GM12878 (cell line): ENCODE measurements at regions not wholly inside any gene's neighbourhood (a gene's known extent, or its start where the extent isn't known, plus 50 kb on each side); places are given as distances from the start of the nearest gene placed in this dataset.

ENCODE experiments used
- ATAC-seq: fragments of 200-7000 bp; cut with Tn5 transposase; 3 replicates; pipeline ENCODE4 v1.9.1; 2020; ENCODE audit warnings: mild to moderate bottlenecking, moderate library complexity
- BruUV-seq: library from RNA; stranded (reverse); fragments of 400-500 nt; replicated peaks from 2 replicates; lab custom pipeline; 2021; lab: Mats Ljungman, UMichigan
- CTCF ChIA-PET: fragments of 300-600 bp; sonication (Branson Sonifier 250); formaldehyde crosslinking; extraction: SDS; loops from one replicate; lab custom pipeline; 2021; ENCODE audit warnings: inconsistent platforms; lab: Yijun Ruan, JAX
- POLR2A ChIA-PET: fragments of 350-600 bp; formaldehyde crosslinking; extraction: SDS; loops from one replicate; lab custom pipeline; 2021; ENCODE audit warnings: inconsistent platforms; lab: Charles Lee
- RAD21 ChIA-PET: fragments of 300-600 bp; sonication (Branson Sonifier 250); formaldehyde crosslinking; loops from one replicate; lab custom pipeline; 2023; ENCODE audit warnings: antibody characterized with exemption; ENCODE audit not compliant: unreplicated experiment; lab: Charles Lee
- SMC1A ChIA-PET: fragments of 300-600 bp; sonication (Branson Sonifier 250); formaldehyde crosslinking; loops from one replicate; lab custom pipeline; 2023; ENCODE audit not compliant: unreplicated experiment, uncharacterized antibody; lab: Charles Lee
- DNase-seq: peaks from one replicate; pipeline ENCODE4 v3.0.0-alpha.2; 2011; ENCODE audit warnings: low read depth, low spot score
- FAIRE-seq: peaks from 3 replicates; lab custom pipeline; 2011; peaks lifted over from hg19 to GRCh38; lab: Jason Lieb, UNC
- H2AFZ ChIP-seq: 2 replicates; pipeline ENCODE4 v1.6.0; 2011; ENCODE audit warnings: low read depth, low read length, control low read depth; ENCODE audit not compliant: control insufficient read depth
- H3K27ac ChIP-seq: 2 replicates; pipeline ENCODE4 v1.5.1; 2011; ENCODE audit warnings: control low read depth; ENCODE audit not compliant: control insufficient read depth, insufficient read depth
- H3K27me3 ChIP-seq, 2 experiments: replicated peaks in 1 of 2; 2 replicates each; pipeline versions ENCODE4 v1.6.0 to v1.6.1; 2011; ENCODE audit warnings: low read length in 1 of 2; ENCODE audit not compliant: control insufficient read depth in 2 of 2, insufficient read depth in 2 of 2
- H3K36me3 ChIP-seq, 2 experiments: 2 replicates each; pipeline ENCODE4 v1.5.1; 2011; ENCODE audit warnings: low read length in 1 of 2; ENCODE audit not compliant: control insufficient read depth in 2 of 2, insufficient read depth in 2 of 2
- H3K4me1 ChIP-seq: 2 replicates; pipeline ENCODE4 v1.6.1; 2011; ENCODE audit warnings: mild to moderate bottlenecking, low read length, moderate library complexity, mixed read lengths; ENCODE audit not compliant: control insufficient read depth, insufficient read depth
- H3K4me2 ChIP-seq: 2 replicates; pipeline ENCODE4 v1.6.0; 2011; ENCODE audit warnings: control low read depth; ENCODE audit not compliant: control insufficient read depth, insufficient read depth
- H3K4me3 ChIP-seq: fragments of 200-600 bp; sonication (generic); 2 replicates; pipeline ENCODE4 v1.5.1; 2016
- H3K79me2 ChIP-seq: 2 replicates; pipeline ENCODE4 v1.6.0; 2011; ENCODE audit warnings: low read length; ENCODE audit not compliant: control insufficient read depth, insufficient read depth
- H3K9ac ChIP-seq: 2 replicates; pipeline ENCODE4 v1.8.0; 2011; ENCODE audit warnings: low read length, control low read depth, mixed read lengths; ENCODE audit not compliant: control insufficient read depth, insufficient read depth
- H3K9me3 ChIP-seq: replicated peaks from 3 replicates; pipeline ENCODE4 v1.5.1; 2011; ENCODE audit warnings: mild to moderate bottlenecking, low read length; ENCODE audit not compliant: control insufficient read depth, insufficient read depth
- H4K20me1 ChIP-seq: 2 replicates; pipeline ENCODE4 v1.6.0; 2011; ENCODE audit not compliant: control insufficient read depth, insufficient read depth
- CBFB ChIP-seq: IDR thresholded peaks from 2 replicates; pipeline ENCODE4 v1.6.1; 2016; ENCODE audit warnings: antibody characterized with exemption, low read depth
- CBX5 ChIP-seq: sonication (generic); IDR thresholded peaks from 2 replicates; pipeline ENCODE4 v1.6.1; 2016; ENCODE audit warnings: low read depth, moderate library complexity, mild to moderate bottlenecking, inconsistent platforms
- CHD4 ChIP-seq: fragments of 200-600 bp; sonication (generic); IDR thresholded peaks from 2 replicates; pipeline ENCODE4 v1.6.1; 2016; ENCODE audit warnings: mild to moderate bottlenecking
- CREB1 ChIP-seq: IDR thresholded peaks from 2 replicates; pipeline ENCODE4 v1.6.1; 2012; ENCODE audit warnings: low read depth, mild to moderate bottlenecking, inconsistent platforms
- EGR1 ChIP-seq, 2 experiments: IDR thresholded peaks; 1 replicate in 1 of 2; 2 replicates in 1 of 2; pipeline ENCODE4 v1.6.1; 2011 to 2012; ENCODE audit warnings: low read depth in 2 of 2, low read length in 2 of 2, borderline replicate concordance in 1 of 2, mild to moderate bottlenecking in 1 of 2, moderate library complexity in 1 of 2
- GABPA ChIP-seq: IDR thresholded peaks from 2 replicates; pipeline ENCODE4 v1.6.1; 2014; ENCODE audit warnings: antibody characterized with exemption, low read depth, mild to moderate bottlenecking, inconsistent platforms
- IRF3 ChIP-seq: fragments of 450-650 bp; IDR thresholded peaks from 2 replicates; pipeline ENCODE4 v1.6.1; 2014; ENCODE audit warnings: mild to moderate bottlenecking
- MAX ChIP-seq: IDR thresholded peaks from 2 replicates; pipeline ENCODE4 v1.6.1; 2012; ENCODE audit warnings: low read depth, low read length, improper control_type of control experiment
- SP1 ChIP-seq: IDR thresholded peaks from one replicate; pipeline ENCODE4 v1.6.1; 2011; ENCODE audit warnings: low read depth, low read length
- WRNIP1 ChIP-seq: IDR thresholded peaks from 2 replicates; pipeline ENCODE4 v1.6.1; 2011; ENCODE audit warnings: low read depth, low read length, improper control_type of control experiment, borderline replicate concordance
- ZNF207 ChIP-seq: fragments of 450-650 bp; IDR thresholded peaks from 2 replicates; pipeline ENCODE4 v1.6.1; 2014; ENCODE audit warnings: antibody characterized with exemption, mild to moderate bottlenecking, borderline replicate concordance
- ZNF24 ChIP-seq: fragments of 450-650 bp; IDR thresholded peaks from 2 replicates; pipeline ENCODE4 v1.6.1; 2017; ENCODE audit warnings: antibody characterized with exemption, mild to moderate bottlenecking
- ZNF622 ChIP-seq: fragments of 450-650 bp; IDR thresholded peaks from 2 replicates; pipeline ENCODE4 v1.6.1; 2017; ENCODE audit warnings: mild to moderate bottlenecking, inconsistent platforms
- WGBS: methylation state at CpG from one replicate; pipeline ENCODE4 v1.1.6; 2016; ENCODE audit warnings: low lambda C conversion rate; ENCODE audit not compliant: insufficient replicate concordance, insufficient coverage; ENCODE audit errors: missing lambda C conversion rate; 5-methylcytosine and 5-hydroxymethylcytosine counted together
- in situ Hi-C: fragments of 300-500 bp; cut with MboI; formaldehyde crosslinking; loops from 9 replicates; pipeline ENCODE4 v1.14.3; 2018; ENCODE audit warnings: mixed read lengths
- intact Hi-C: fragments of 100-400 bp; cut with micrococcal nuclease; formaldehyde crosslinking; loops from one replicate; pipeline ENCODE4 v1.14.2; 2022; ENCODE audit not compliant: unreplicated experiment

- CTCF ChIA-PET: no interaction called here
Measured at GRCh38 chr11:2071748-2072385, 67.3 kb downstream of the IGF2 start.

More at GRCh38 chr11:2071748-2072385, 67.3 kb downstream of the IGF2 start:
- RAD21 ChIA-PET: no interaction called here
- Histone ChIP-seq H3K9ac (no peak overlapping the region), H3K4me3 (no peak overlapping the region), H2AFZ (no peak overlapping the region), H3K27ac (no peak overlapping the region), H3K4me1 (no peaks in the 10 kb centered on the region), H3K36me3 (no peaks in the 10 kb centered on the region), H4K20me1 (no peaks in the 10 kb centered on the region), H3K4me2 (no peak overlapping the region), H3K79me2 (no peaks in the 10 kb centered on the region), H3K27me3 (0 out of 4 replicates have a peak, but pooled peaks cover 0 to 2% of the 10 kb centered on the region in 2 experiments), H3K9me3 (no peaks in the 10 kb centered on the region)
- TF ChIP-seq EGR1 (IDR thresholded peaks at IDR 0.05; ENCODE audit: borderline replicate concordance in 1 of 2, low read depth in 2 of 2, low read length in 2 of 2) (no peak), CHD4 (no peak), IRF3 (no peak), GABPA (no peak), MAX (no peak), WRNIP1 (no peak), ZNF24 (no peak), CREB1 (no peak), ZNF207 (no peak), ZNF622 (no peak), SP1 (no peak), CBFB (no peak), CBX5 (no peak)
- DNase-seq (no peak), FAIRE-seq (no peak), ATAC-seq (no peak)
- intact Hi-C loops: no loop called here
- BruUV-seq: no TSS peak
- WGBS: 50% methylated on average over 11 of the region's 11 CpGs
- POLR2A ChIA-PET: no interaction called here
- in situ Hi-C loops: no loop called here
- SMC1A ChIA-PET: no interaction called here
